Esophagus squamous epithelium (tissue), 5 donors: ENCODE measurements at regions not wholly inside any gene's neighbourhood (a gene's known extent, or its start where the extent isn't known, plus 50 kb on each side); places are given as distances from the start of the nearest gene placed in this dataset.

ENCODE experiments used
- DNase-seq: peaks from one replicate; lab custom pipeline; 2025; lab: John Stamatoyannopoulos, UW
- H3K27ac ChIP-seq, 4 donors: fragments of 200-600 bp; sonication (generic); one replicate each; pipeline ENCODE4 v1.5.1; 2016 to 2019; ENCODE audit warnings: mild to moderate bottlenecking in 1 of 4
- H3K27me3 ChIP-seq, 4 donors: fragments of 200-600 bp; sonication (generic); 1 replicate in 3 of 4; 2 replicates in 1 of 4; pipeline versions ENCODE4 v1.5.1 to v1.6.0; 2017 to 2021; ENCODE audit warnings: antibody characterized with exemption in 1 of 4
- H3K36me3 ChIP-seq, 3 donors: fragments of 200-600 bp; sonication (generic); one replicate each; pipeline ENCODE4 v1.5.1; 2016 to 2019
- H3K4me1 ChIP-seq, 3 donors: fragments of 200-600 bp; sonication (generic); one replicate each; pipeline ENCODE4 v1.5.1; 2017 to 2019
- H3K4me3 ChIP-seq, 4 donors: fragments of 200-600 bp; sonication (generic); 1 replicate in 3 of 4; 2 replicates in 1 of 4; pipeline ENCODE4 v1.5.1; 2016 to 2019; ENCODE audit warnings: mild to moderate bottlenecking in 2 of 4, moderate library complexity in 1 of 4
- H3K9me3 ChIP-seq, 3 donors: fragments of 200-600 bp; sonication (generic); one replicate each; pipeline ENCODE4 v1.5.1; 2016 to 2019
- POLR2A ChIP-seq, 4 donors: fragments of 450-650 bp; IDR thresholded peaks; one replicate each; pipeline ENCODE4 v1.6.1; 2017; ENCODE audit warnings: antibody characterized with exemption in 4 of 4, mild to moderate bottlenecking in 4 of 4, moderate library complexity in 3 of 4
- WGBS, 2 donors: methylation state at CpG; one replicate each; pipeline ENCODE4 v1.1.5; 2018; 5-methylcytosine and 5-hydroxymethylcytosine counted together
- intact Hi-C: fragments of 100-400 bp; cut with DNase I; formaldehyde crosslinking; loops from one replicate; pipeline ENCODE4 v1.15.0; 2022
- TF ChIP-seq, protein P1 (sequence below), 6 experiments: fragments of 450-650 bp in 4 of 6; fragments of 200-600 bp in 2 of 6; sonication (generic) in 2 of 6; IDR thresholded peaks; one replicate each; pipeline ENCODE4 v1.5.1; 2016 to 2019; ENCODE audit warnings: antibody characterized with exemption in 6 of 6, mild to moderate bottlenecking in 4 of 6, moderate library complexity in 4 of 6
- donor health status: DM: yes; HTN: yes; CAD: no.

GRCh38 chr4:14560577-14560976, 441.7 kb upstream of the CPEB2 start:
- WGBS, 2 donors: 59 to 84% methylated on average over 1 of the region's 1 CpG
- Histone ChIP-seq H3K36me3 (no peaks in the 10 kb centered on the region), H3K4me1 (no peaks in the 10 kb centered on the region), H3K4me3 (no peak overlapping the region), H3K27ac (no peak overlapping the region), H3K27me3 (no peaks in the 10 kb centered on the region), H3K9me3 (no peaks in the 10 kb centered on the region)
- TF ChIP-seq, protein P1, sequence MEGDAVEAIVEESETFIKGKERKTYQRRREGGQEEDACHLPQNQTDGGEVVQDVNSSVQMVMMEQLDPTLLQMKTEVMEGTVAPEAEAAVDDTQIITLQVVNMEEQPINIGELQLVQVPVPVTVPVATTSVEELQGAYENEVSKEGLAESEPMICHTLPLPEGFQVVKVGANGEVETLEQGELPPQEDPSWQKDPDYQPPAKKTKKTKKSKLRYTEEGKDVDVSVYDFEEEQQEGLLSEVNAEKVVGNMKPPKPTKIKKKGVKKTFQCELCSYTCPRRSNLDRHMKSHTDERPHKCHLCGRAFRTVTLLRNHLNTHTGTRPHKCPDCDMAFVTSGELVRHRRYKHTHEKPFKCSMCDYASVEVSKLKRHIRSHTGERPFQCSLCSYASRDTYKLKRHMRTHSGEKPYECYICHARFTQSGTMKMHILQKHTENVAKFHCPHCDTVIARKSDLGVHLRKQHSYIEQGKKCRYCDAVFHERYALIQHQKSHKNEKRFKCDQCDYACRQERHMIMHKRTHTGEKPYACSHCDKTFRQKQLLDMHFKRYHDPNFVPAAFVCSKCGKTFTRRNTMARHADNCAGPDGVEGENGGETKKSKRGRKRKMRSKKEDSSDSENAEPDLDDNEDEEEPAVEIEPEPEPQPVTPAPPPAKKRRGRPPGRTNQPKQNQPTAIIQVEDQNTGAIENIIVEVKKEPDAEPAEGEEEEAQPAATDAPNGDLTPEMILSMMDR (IDR thresholded peaks at IDR 0.05): no peak
- no peak for TF ChIP-seq POLR2A (IDR thresholded peaks at IDR 0.05)
- intact Hi-C loops: no loop called here
- DNase-seq: no peak

DNA sequence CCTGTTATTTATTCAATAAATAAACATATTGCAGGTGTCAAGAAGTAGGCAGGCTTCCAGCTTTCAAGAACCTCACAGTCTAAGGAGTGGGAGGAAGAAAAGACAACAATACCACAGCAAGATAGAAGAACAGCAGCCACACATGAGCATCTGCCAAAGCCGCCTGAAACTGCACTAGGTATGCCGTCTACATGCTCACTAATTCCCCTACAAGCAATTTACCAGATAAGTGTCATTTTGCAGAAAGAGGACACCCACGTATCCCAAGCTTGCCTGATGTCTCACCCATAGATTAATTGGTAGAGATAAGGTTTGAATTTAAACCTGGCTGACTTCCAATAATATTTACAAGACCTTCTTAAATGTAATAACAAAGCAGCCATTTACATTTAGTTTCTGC, 439.4 kb upstream of the CPEB2 start:
- whole genome bisulfite sequencing, 2 donors: 75 to 76% methylated on average over 3 of the region's 3 CpGs
- no peaks in the 10 kb centered on the region for H3K36me3 ChIP-seq
- H3K27ac ChIP-seq: no peak overlapping the region
- H3K27me3 ChIP-seq: no peaks in the 10 kb centered on the region
- no peak for DNase-seq
- no peaks in the 10 kb centered on the region for H3K9me3 ChIP-seq
- intact Hi-C loops: no loop called here
- no peak overlapping the region for H3K4me3 ChIP-seq
- no peaks in the 10 kb centered on the region for H3K4me1 ChIP-seq
- TF ChIP-seq, protein P1 (IDR thresholded peaks at IDR 0.05): no peak
- TF ChIP-seq POLR2A (IDR thresholded peaks at IDR 0.05): no peak

- WGBS, 2 donors: 69 to 83% methylated on average over 4 of the region's 4 CpGs
- intact Hi-C loops: no loop called here
- Histone ChIP-seq H3K9me3 (no peaks in the 10 kb centered on the region), H3K27me3 (no peaks in the 10 kb centered on the region), H3K4me1 (no peaks in the 10 kb centered on the region), H3K27ac (no peak overlapping the region), H3K4me3 (no peak overlapping the region), H3K36me3 (no peaks in the 10 kb centered on the region)
- TF ChIP-seq, protein P1 (IDR thresholded peaks at IDR 0.05): no peak
- TF ChIP-seq POLR2A (IDR thresholded peaks at IDR 0.05): no peak
- no peak for DNase-seq
Observed at GRCh38 chr4:14564281-14564680, 438.0 kb upstream of the CPEB2 start.

DNA sequence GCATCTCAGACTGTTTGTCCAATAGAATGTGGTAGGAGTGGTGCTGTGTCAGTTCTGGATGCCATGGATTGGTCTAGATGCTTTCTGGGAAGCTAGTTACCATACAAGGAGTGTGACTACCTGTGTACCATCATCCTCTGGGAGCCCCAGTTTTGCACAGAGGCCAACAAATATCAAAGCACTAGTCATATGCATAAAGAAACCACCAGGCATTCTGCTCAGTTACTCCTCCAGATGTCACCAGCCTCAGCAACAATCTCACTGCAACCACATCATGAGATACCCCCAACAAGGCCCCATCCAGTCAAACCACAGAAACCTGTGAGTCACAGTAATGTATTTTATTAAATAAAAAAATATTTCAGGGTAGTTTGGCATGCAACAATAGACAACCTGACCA, 435.8 kb upstream of the CPEB2 start:
- Histone ChIP-seq H3K4me1 (no peaks in the 10 kb centered on the region), H3K27ac (no peak overlapping the region), H3K4me3 (no peak overlapping the region), H3K9me3 (no peaks in the 10 kb centered on the region), H3K36me3 (no peaks in the 10 kb centered on the region), H3K27me3 (no peaks in the 10 kb centered on the region)
- DNase-seq: no peak
- TF ChIP-seq POLR2A (IDR thresholded peaks at IDR 0.05): no peak
- TF ChIP-seq, protein P1 (IDR thresholded peaks at IDR 0.05): no peak
- intact Hi-C loops: no loop called here

DNA sequence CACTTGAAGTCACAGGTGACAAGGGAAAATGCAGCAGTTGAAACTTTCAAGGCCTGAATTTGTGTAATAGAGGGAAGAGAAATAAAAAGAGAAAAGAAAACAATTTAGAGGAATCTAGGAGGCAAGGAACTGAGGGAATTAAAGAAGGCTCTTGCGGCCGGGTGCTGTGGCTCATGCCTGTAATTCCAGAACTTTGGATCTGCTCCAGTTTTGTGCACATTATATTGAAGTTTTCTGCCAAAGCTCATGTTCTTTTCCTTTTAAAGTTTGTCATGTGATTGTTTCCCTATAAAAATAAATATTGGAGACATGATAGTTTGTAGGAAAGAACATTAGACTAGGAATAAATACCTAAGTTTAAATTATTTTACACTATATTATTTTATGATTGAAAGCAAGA, 433.9 kb upstream of the CPEB2 start:
- Histone ChIP-seq H3K36me3 (no peaks in the 10 kb centered on the region), H3K4me3 (no peak overlapping the region), H3K9me3 (no peaks in the 10 kb centered on the region), H3K27ac (no peak overlapping the region), H3K4me1 (no peaks in the 10 kb centered on the region), H3K27me3 (no peaks in the 10 kb centered on the region)
- WGBS, 2 donors: 57 to 75% methylated on average over 2 of the region's 2 CpGs
- intact Hi-C loops: no loop called here
- no peak for DNase-seq
- TF ChIP-seq, protein P1 (IDR thresholded peaks at IDR 0.05): no peak
- no peak for TF ChIP-seq POLR2A (IDR thresholded peaks at IDR 0.05)
